Nephron progenitor cell (in vitro differentiated cells): ENCODE measurements at regions not wholly inside any gene's neighbourhood (a gene's known extent, or its start where the extent isn't known, plus 50 kb on each side); places are given as distances from the start of the nearest gene placed in this dataset.

Experiments used
- DNase-seq: peaks from one replicate; pipeline ENCODE4 v3.0.0; 2021
- H3K27ac Mint-ChIP-seq: 2 replicates; pipeline ENCODE4 v1.8.0; 2021; ENCODE audit warnings: mild to moderate bottlenecking, moderate library complexity, mixed read lengths
- H3K27me3 Mint-ChIP-seq: 2 replicates; pipeline ENCODE4 v1.8.0; 2021; ENCODE audit warnings: mild to moderate bottlenecking, low read depth, mixed read lengths; ENCODE audit not compliant: poor library complexity
- H3K36me3 Mint-ChIP-seq: 2 replicates; pipeline ENCODE4 v1.8.0; 2021; ENCODE audit warnings: low read depth, mixed read lengths
- H3K4me1 Mint-ChIP-seq: 2 replicates; pipeline ENCODE4 v1.8.0; 2021; ENCODE audit warnings: mixed read lengths
- H3K4me3 Mint-ChIP-seq: 2 replicates; pipeline ENCODE4 v1.8.0; 2021; ENCODE audit warnings: mild to moderate bottlenecking, moderate library complexity, mixed read lengths
- H3K9me3 Mint-ChIP-seq: 2 replicates; pipeline ENCODE4 v1.8.0; 2021; ENCODE audit warnings: mild to moderate bottlenecking, moderate library complexity, mixed read lengths
- TF ChIP-seq, protein P1 (sequence below): fragments of 200-600 bp; sonication (generic); IDR thresholded peaks from 2 replicates; pipeline ENCODE4 v1.5.0; 2021; ENCODE audit warnings: antibody characterized with exemption

- Mint-ChIP-seq H3K4me1 (peaks cover under 1% of the 10 kb centered on the region), H3K36me3 (no peaks in the 10 kb centered on the region), H3K4me3 (no peak overlapping the region), H3K9me3 (no peaks in the 10 kb centered on the region), H3K27me3 (no peaks in the 10 kb centered on the region), H3K27ac (no peak overlapping the region)
- DNase-seq, result no peak
- TF ChIP-seq, protein P1, sequence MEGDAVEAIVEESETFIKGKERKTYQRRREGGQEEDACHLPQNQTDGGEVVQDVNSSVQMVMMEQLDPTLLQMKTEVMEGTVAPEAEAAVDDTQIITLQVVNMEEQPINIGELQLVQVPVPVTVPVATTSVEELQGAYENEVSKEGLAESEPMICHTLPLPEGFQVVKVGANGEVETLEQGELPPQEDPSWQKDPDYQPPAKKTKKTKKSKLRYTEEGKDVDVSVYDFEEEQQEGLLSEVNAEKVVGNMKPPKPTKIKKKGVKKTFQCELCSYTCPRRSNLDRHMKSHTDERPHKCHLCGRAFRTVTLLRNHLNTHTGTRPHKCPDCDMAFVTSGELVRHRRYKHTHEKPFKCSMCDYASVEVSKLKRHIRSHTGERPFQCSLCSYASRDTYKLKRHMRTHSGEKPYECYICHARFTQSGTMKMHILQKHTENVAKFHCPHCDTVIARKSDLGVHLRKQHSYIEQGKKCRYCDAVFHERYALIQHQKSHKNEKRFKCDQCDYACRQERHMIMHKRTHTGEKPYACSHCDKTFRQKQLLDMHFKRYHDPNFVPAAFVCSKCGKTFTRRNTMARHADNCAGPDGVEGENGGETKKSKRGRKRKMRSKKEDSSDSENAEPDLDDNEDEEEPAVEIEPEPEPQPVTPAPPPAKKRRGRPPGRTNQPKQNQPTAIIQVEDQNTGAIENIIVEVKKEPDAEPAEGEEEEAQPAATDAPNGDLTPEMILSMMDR, result no peak
These were observed 222.8 kb downstream of the PTPRC start for GRCh38 chr1:198861636-198862035.

- TF ChIP-seq, protein P1, result no peak
- H3K4me1 Mint-ChIP-seq, result peaks cover 4% of the 10 kb centered on the region
- H3K9me3 Mint-ChIP-seq, result no peaks in the 10 kb centered on the region
- no peak for DNase-seq
- no peaks in the 10 kb centered on the region for H3K36me3 Mint-ChIP-seq
- no peak overlapping the region for H3K27ac Mint-ChIP-seq
- H3K27me3 Mint-ChIP-seq, result no peaks in the 10 kb centered on the region
- H3K4me3 Mint-ChIP-seq, result no peak overlapping the region
These were observed 225.9 kb downstream of the PTPRC start for GRCh38 chr1:198864695-198865094.

DNA sequence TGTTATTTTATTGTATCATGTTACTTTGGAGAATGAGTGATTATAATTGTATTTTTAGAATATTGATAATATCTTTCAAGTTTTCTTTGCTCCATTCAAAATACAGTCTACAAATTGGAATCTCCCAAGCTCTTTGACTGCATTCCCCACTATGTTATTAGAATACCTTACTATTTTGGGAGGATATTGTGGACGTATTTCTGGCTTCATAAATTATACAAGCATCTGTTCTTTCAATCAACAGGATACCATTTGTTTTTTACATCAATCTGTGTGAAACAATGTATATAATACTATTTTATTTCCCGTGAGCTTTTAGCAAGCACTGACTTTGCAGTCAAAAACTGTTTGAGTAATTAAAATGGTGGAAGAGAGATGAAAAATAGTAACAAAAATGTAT lies 226.5 kb downstream of the PTPRC start:
- H3K4me3 Mint-ChIP-seq, result no peak overlapping the region
- no peaks in the 10 kb centered on the region for H3K36me3 Mint-ChIP-seq
- no peak overlapping the region for H3K27ac Mint-ChIP-seq
- H3K27me3 Mint-ChIP-seq, result no peaks in the 10 kb centered on the region
- no peak for DNase-seq
- TF ChIP-seq, protein P1, result no peak
- H3K9me3 Mint-ChIP-seq, result no peaks in the 10 kb centered on the region
- peaks cover 4% of the 10 kb centered on the region for H3K4me1 Mint-ChIP-seq

DNA sequence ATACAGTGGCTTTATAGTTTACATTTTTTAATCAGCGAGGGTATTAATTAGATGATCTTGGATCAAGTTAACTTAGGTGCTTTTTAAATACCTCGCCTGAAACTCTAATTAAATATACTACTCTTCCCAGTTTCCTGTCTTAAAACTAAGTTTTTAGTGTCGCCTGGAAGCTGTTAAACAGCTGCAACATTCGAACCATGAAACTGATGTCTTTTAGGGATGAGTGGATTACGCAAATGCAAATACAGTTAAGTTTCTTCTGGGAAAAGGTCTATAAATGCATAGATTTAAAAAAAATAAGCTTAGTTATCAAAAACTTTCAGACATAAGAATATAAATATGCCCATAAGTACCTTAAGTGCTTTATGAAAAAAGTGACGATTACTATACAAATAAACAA lies 228.3 kb downstream of the PTPRC start:
- no peaks in the 10 kb centered on the region for H3K27me3 Mint-ChIP-seq
- no peak overlapping the region for H3K4me3 Mint-ChIP-seq
- DNase-seq, result no peak
- no peaks in the 10 kb centered on the region for H3K9me3 Mint-ChIP-seq
- H3K36me3 Mint-ChIP-seq, result no peaks in the 10 kb centered on the region
- TF ChIP-seq, protein P1, result no peak
- peaks cover 4% of the 10 kb centered on the region for H3K4me1 Mint-ChIP-seq
- no peak overlapping the region for H3K27ac Mint-ChIP-seq

- H3K9me3 Mint-ChIP-seq, result no peaks in the 10 kb centered on the region
- DNase-seq, result no peak
- H3K36me3 Mint-ChIP-seq, result no peaks in the 10 kb centered on the region
- H3K4me1 Mint-ChIP-seq, result peaks cover 12% of the 10 kb centered on the region
- no peak overlapping the region for H3K27ac Mint-ChIP-seq
- TF ChIP-seq, protein P1, result no peak
- peaks cover 2% of the 10 kb centered on the region for H3K27me3 Mint-ChIP-seq
- no peak overlapping the region for H3K4me3 Mint-ChIP-seq
These were observed 234.9 kb downstream of the PTPRC start for GRCh38 chr1:198873696-198874230.

- H3K4me3 Mint-ChIP-seq, result peak overlapping the region; percentile 57
- peak overlapping the region; percentile 91 for H3K27ac Mint-ChIP-seq
- no peaks in the 10 kb centered on the region for H3K36me3 Mint-ChIP-seq
- TF ChIP-seq, protein P1, result no peak
- peaks cover 12% of the 10 kb centered on the region for H3K4me1 Mint-ChIP-seq
- DNase-seq, result peak; percentile 36
- peaks cover 2% of the 10 kb centered on the region for H3K27me3 Mint-ChIP-seq
- no peaks in the 10 kb centered on the region for H3K9me3 Mint-ChIP-seq
These were observed 237.6 kb downstream of the PTPRC start for GRCh38 chr1:198876371-198876871.
